Cardiac fibroblast (primary cell): ENCODE measurements at regions not wholly inside any gene's neighbourhood (a gene's known extent, or its start where the extent isn't known, plus 50 kb on each side); places are given as distances from the start of the nearest gene placed in this dataset.

Source experiments
- DNase-seq, 2 donors: peaks; one replicate each; pipeline versions ENCODE4 v3.0.0 to v3.0.0-alpha.2; 2010; ENCODE audit warnings: low read depth in 2 of 2
- H3K4me3 ChIP-seq, 2 donors: replicated peaks in 1 of 2; 1 replicate in 1 of 2; 2 replicates in 1 of 2; pipeline ENCODE4 v1.5.1; 2011; ENCODE audit warnings: low read depth in 2 of 2, low read length in 2 of 2, mild to moderate bottlenecking in 2 of 2, moderate library complexity in 1 of 2
- CTCF ChIP-seq: IDR thresholded peaks from one replicate; pipeline ENCODE4 v1.5.1; 2011; ENCODE audit warnings: low read depth, mild to moderate bottlenecking, low read length, inconsistent platforms

DNA sequence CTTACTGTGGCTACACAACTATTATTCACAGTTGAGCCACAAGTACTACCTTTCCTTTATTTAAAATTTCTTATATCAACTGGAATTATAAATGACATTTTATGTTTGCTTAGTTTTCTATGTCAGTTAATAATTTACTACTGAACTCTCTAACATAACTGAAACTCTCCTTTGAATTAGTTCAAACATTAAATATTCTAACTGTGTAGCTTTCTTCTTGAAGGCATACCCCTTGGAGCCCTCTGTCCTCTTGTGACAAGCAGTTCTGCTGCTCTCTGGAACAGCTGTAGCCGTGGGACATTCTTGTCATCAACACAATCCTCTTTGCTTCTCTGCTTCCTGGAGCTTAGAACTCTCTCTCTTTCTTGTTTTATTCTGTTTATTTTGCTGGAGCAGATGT, 244.8 kb downstream of the NHLRC3 start:
- no peak for TF ChIP-seq CTCF
- no peak for DNase-seq
- no peak overlapping the region for H3K4me3 ChIP-seq

- peak; percentile 33 to 39 for DNase-seq
- no peak for TF ChIP-seq CTCF
- no peak overlapping the region for H3K4me3 ChIP-seq
These were observed 246.6 kb downstream of the NHLRC3 start for GRCh38 chr13:39284801-39285388.
